HepG2 (cell line): ENCODE measurements at regions not wholly inside any gene's neighbourhood (a gene's known extent, or its start where the extent isn't known, plus 50 kb on each side); places are given as distances from the start of the nearest gene placed in this dataset.

Experiments
- ATAC-seq: fragments of 200-7000 bp; cut with Tn5 transposase; 3 replicates; pipeline ENCODE4 v1.9.1; 2020; ENCODE audit warnings: mild to moderate bottlenecking, moderate library complexity
- BruUV-seq: library from RNA; stranded (reverse); fragments of 400-500 nt; replicated peaks from 2 replicates; lab custom pipeline; 2021; lab: Mats Ljungman, UMichigan
- CTCF ChIA-PET: fragments of 300-600 bp; formaldehyde crosslinking; extraction: SDS; loops from one replicate; lab custom pipeline; 2021; ENCODE audit warnings: low total read pairs, inconsistent platforms, low intra/inter-chr PET ratio; lab: Yijun Ruan, JAX
- POLR2A ChIA-PET: fragments of 350-600 bp; sonication (Branson Sonifier 250); formaldehyde crosslinking; loops from one replicate; lab custom pipeline; 2020; ENCODE audit warnings: antibody characterized with exemption, inconsistent platforms; lab: Yijun Ruan, JAX
- DNase-seq: peaks from one replicate; pipeline ENCODE4 v3.0.0-alpha.2; 2015; ENCODE audit warnings: low spot score
- FAIRE-seq: peaks from 3 replicates; lab custom pipeline; 2011; peaks lifted over from hg19 to GRCh38; lab: Jason Lieb, UNC
- H2AFZ ChIP-seq: one replicate; pipeline ENCODE4 v1.6.1; 2011; ENCODE audit warnings: low read length, inconsistent platforms
- H3K27ac ChIP-seq: fragments of 300-600 bp; 3 replicates; pipeline ENCODE4 v1.8.0; 2011; ENCODE audit warnings: mixed run types, mild to moderate bottlenecking, mixed read lengths, low read length, inconsistent platforms; ENCODE audit not compliant: insufficient read depth; ENCODE audit errors: extremely low read length
- H3K27me3 ChIP-seq, 2 experiments: fragments of 200-600 bp in 1 of 2; 2 replicates in 1 of 2; 3 replicates in 1 of 2; pipeline versions ENCODE4 v1.6.0 to v1.8.0; 2011; ENCODE audit warnings: low read length in 2 of 2, mild to moderate bottlenecking in 2 of 2, moderate library complexity in 2 of 2, inconsistent platforms in 1 of 2; ENCODE audit not compliant: insufficient read depth in 2 of 2, control insufficient read depth in 1 of 2
- H3K36me3 ChIP-seq, 2 experiments: fragments of 200-600 bp in 1 of 2; replicated peaks in 1 of 2; 2 replicates in 1 of 2; 3 replicates in 1 of 2; pipeline versions ENCODE4 v1.5.1 to v1.8.0; 2011; ENCODE audit warnings: low read length in 2 of 2, inconsistent platforms in 1 of 2; ENCODE audit not compliant: insufficient read depth in 2 of 2, control insufficient read depth in 1 of 2
- H3K4me1 ChIP-seq: 2 replicates; pipeline ENCODE4 v1.5.1; 2012; ENCODE audit warnings: low read length, inconsistent platforms; ENCODE audit not compliant: insufficient read depth
- H3K4me2 ChIP-seq: 2 replicates; pipeline ENCODE4 v1.6.0; 2011; ENCODE audit warnings: low read depth, low read length, inconsistent platforms
- H3K4me3 ChIP-seq, 3 experiments: fragments of 200-600 bp in 1 of 3; sonication (generic), shearing (Covaris generic) in 1 of 3; replicated peaks in 1 of 3; 2 replicates each; pipeline ENCODE4 v1.5.1; 2011 to 2016; ENCODE audit warnings: low read length in 3 of 3, inconsistent platforms in 2 of 3, low read depth in 2 of 3, mild to moderate bottlenecking in 2 of 3, control low read depth in 1 of 3, mixed read lengths in 1 of 3; ENCODE audit not compliant: insufficient read depth in 1 of 3
- H3K79me2 ChIP-seq: one replicate; pipeline ENCODE4 v1.6.1; 2011; ENCODE audit warnings: low read length, inconsistent platforms; ENCODE audit not compliant: insufficient read depth
- H3K9ac ChIP-seq: 2 replicates; pipeline ENCODE4 v1.6.0; 2011; ENCODE audit warnings: mild to moderate bottlenecking, low read depth, low read length, inconsistent platforms; ENCODE audit not compliant: insufficient read depth
- H3K9me3 ChIP-seq: 2 replicates; pipeline ENCODE4 v1.5.1; 2012; ENCODE audit warnings: mild to moderate bottlenecking, low read length
- H4K20me1 ChIP-seq: 2 replicates; pipeline ENCODE4 v1.6.0; 2011; ENCODE audit warnings: inconsistent platforms, mild to moderate bottlenecking, low read length, moderate library complexity; ENCODE audit not compliant: insufficient read depth
- AHR ChIP-seq: IDR thresholded peaks from 2 replicates; pipeline ENCODE4 v1.6.1; 2018; ENCODE audit warnings: missing genetic modification reagents, missing compliant biosample characterization
- E2F5 ChIP-seq: sonication (generic); formaldehyde crosslinking; conservative IDR thresholded peaks from 2 replicates; pipeline ENCODE4 v1.4.0; 2020; ENCODE audit warnings: missing genetic modification reagents
- ERF ChIP-seq: IDR thresholded peaks from 2 replicates; pipeline ENCODE4 v1.6.1; 2018; ENCODE audit warnings: missing biosample characterization, missing genetic modification reagents
- FOSL1 ChIP-seq: sonication (generic); formaldehyde crosslinking; IDR thresholded peaks from 2 replicates; pipeline ENCODE4 v1.9.0; 2021; ENCODE audit warnings: missing genetic modification reagents, borderline replicate concordance
- KMT2B ChIP-seq: IDR thresholded peaks from 2 replicates; pipeline ENCODE4 v1.6.1; 2016; ENCODE audit warnings: missing genetic modification reagents, missing compliant biosample characterization
- MED13 ChIP-seq: sonication (generic); formaldehyde crosslinking; IDR thresholded peaks from 2 replicates; pipeline ENCODE4 v1.5.0; 2020; ENCODE audit warnings: missing genetic modification reagents
- NRL ChIP-seq: sonication (generic); formaldehyde crosslinking; IDR thresholded peaks from 2 replicates; pipeline ENCODE4 v1.5.0; 2020; ENCODE audit warnings: missing genetic modification reagents, mild to moderate bottlenecking, moderate library complexity, borderline replicate concordance
- SALL1 ChIP-seq: sonication (generic); formaldehyde crosslinking; IDR thresholded peaks from 2 replicates; pipeline ENCODE4 v1.8.0; 2022; ENCODE audit warnings: mild to moderate bottlenecking, missing genetic modification reagents
- TRIM24 ChIP-seq: sonication (generic); formaldehyde crosslinking; IDR thresholded peaks from 2 replicates; pipeline ENCODE4 v1.8.0; 2022; ENCODE audit warnings: mild to moderate bottlenecking, missing genetic modification reagents
- ZC3H4 ChIP-seq: sonication (generic); formaldehyde crosslinking; IDR thresholded peaks from 2 replicates; pipeline ENCODE4 v1.4.0; 2020; ENCODE audit warnings: missing genetic modification reagents, borderline replicate concordance
- ZNF253 ChIP-seq: sonication (generic); formaldehyde crosslinking; IDR thresholded peaks from 2 replicates; pipeline ENCODE4 v1.8.0; 2022; ENCODE audit warnings: mild to moderate bottlenecking, missing genetic modification reagents, borderline replicate concordance
- ZNF317 ChIP-seq: sonication (generic); formaldehyde crosslinking; IDR thresholded peaks from 2 replicates; pipeline ENCODE4 v1.5.0; 2020; ENCODE audit warnings: mild to moderate bottlenecking, missing genetic modification reagents
- ZNF326 ChIP-seq: sonication (generic); formaldehyde crosslinking; IDR thresholded peaks from 2 replicates; pipeline ENCODE4 v1.4.0; 2020; ENCODE audit warnings: missing genetic modification reagents, borderline replicate concordance
- ZNF546 ChIP-seq: sonication (generic); formaldehyde crosslinking; conservative IDR thresholded peaks from 2 replicates; pipeline ENCODE4 v1.8.1; 2023; ENCODE audit warnings: mild to moderate bottlenecking, missing genetic modification reagents
- ZNF558 ChIP-seq: sonication (generic); formaldehyde crosslinking; IDR thresholded peaks from 2 replicates; pipeline ENCODE4 v1.9.0; 2022; ENCODE audit warnings: mild to moderate bottlenecking, missing genetic modification reagents, borderline replicate concordance
- ZNF776 ChIP-seq: sonication (generic); formaldehyde crosslinking; IDR thresholded peaks from 2 replicates; pipeline ENCODE4 v1.4.0; 2020; ENCODE audit warnings: mild to moderate bottlenecking, missing genetic modification reagents
- ZSCAN30 ChIP-seq: sonication (generic); formaldehyde crosslinking; IDR thresholded peaks from 2 replicates; pipeline ENCODE4 v1.5.0; 2020; ENCODE audit warnings: mild to moderate bottlenecking, missing genetic modification reagents
- ZXDC ChIP-seq: sonication (generic); formaldehyde crosslinking; IDR thresholded peaks from 2 replicates; pipeline ENCODE4 v1.5.0; 2020; ENCODE audit warnings: mild to moderate bottlenecking, missing genetic modification reagents
- ZZZ3 ChIP-seq: sonication (generic); formaldehyde crosslinking; IDR thresholded peaks from 2 replicates; pipeline ENCODE4 v1.4.0; 2020; ENCODE audit warnings: missing genetic modification reagents, mild to moderate bottlenecking, borderline replicate concordance
- WGBS: methylation state at CpG from one replicate; pipeline ENCODE4 v1.1.6; 2017; ENCODE audit warnings: low lambda C conversion rate; 5-methylcytosine and 5-hydroxymethylcytosine counted together
- in situ Hi-C: cut with HindIII; loops from 2 replicates; pipeline ENCODE4 v1.10.0; 2017; ENCODE audit warnings: low pct_unique_long_range_greater_than_20kb; ENCODE audit not compliant: extremely low pct_ligation_motif_present
- intact Hi-C: fragments of 100-400 bp; cut with micrococcal nuclease; formaldehyde crosslinking; loops from one replicate; pipeline ENCODE4 v1.10.0; 2022; ENCODE audit not compliant: unreplicated experiment

- Histone ChIP-seq H3K9me3 (no peaks in the 10 kb centered on the region), H3K36me3 (no peaks in the 10 kb centered on the region), H2AFZ (no peak overlapping the region), H3K27me3 (no peaks in the 10 kb centered on the region), H3K4me2 (no peak overlapping the region), H3K27ac (no peak overlapping the region), H3K9ac (no peak overlapping the region), H3K4me1 (no peaks in the 10 kb centered on the region), H4K20me1 (no peaks in the 10 kb centered on the region), H3K79me2 (no peaks in the 10 kb centered on the region), H3K4me3 (no peak overlapping the region)
- FAIRE-seq (no peak), ATAC-seq (no peak), DNase-seq (no peak)
- TF ChIP-seq ERF (CRISPR knock-in tag) (no peak), ZNF317 (CRISPR knock-in tag) (no peak), KMT2B (CRISPR knock-in tag) (no peak), AHR (CRISPR knock-in tag) (no peak), E2F5 (no peak), ZZZ3 (CRISPR knock-in tag) (no peak), MED13 (no peak), ZNF558 (CRISPR knock-in tag) (no peak)
- BruUV-seq: no TSS peak
- 71% methylated on average over 3 of the region's 3 CpGs for WGBS
- in situ Hi-C loops (no loop called here), intact Hi-C loops (no loop called here)
- POLR2A ChIA-PET: no interaction called here
- CTCF ChIA-PET: no interaction called here
Observed at GRCh38 chr1:219367496-219367895, 193.8 kb downstream of the LYPLAL1 start.

- Histone ChIP-seq H3K9me3 (no peaks in the 10 kb centered on the region), H3K27me3 (no peaks in the 10 kb centered on the region), H2AFZ (no peak overlapping the region), H3K4me3 (no peak overlapping the region), H3K4me2 (no peak overlapping the region), H3K27ac (no peak overlapping the region), H3K79me2 (no peaks in the 10 kb centered on the region), H4K20me1 (no peaks in the 10 kb centered on the region), H3K9ac (no peak overlapping the region), H3K4me1 (no peaks in the 10 kb centered on the region), H3K36me3 (no peaks in the 10 kb centered on the region)
- no TSS peak for BruUV-seq
- CTCF ChIA-PET: no interaction called here
- in situ Hi-C loops (no loop called here), intact Hi-C loops (no loop called here)
- WGBS: 100% methylated on average over 1 of the region's 1 CpG
- POLR2A ChIA-PET: no interaction called here
- no peak for ATAC-seq
- no peak for FAIRE-seq
- no peak for DNase-seq
- TF ChIP-seq ZXDC (no peak), ZNF253 (no peak), ZNF546 (CRISPR knock-in tag) (no peak), SALL1 (CRISPR knock-in tag) (no peak), NRL (CRISPR knock-in tag) (no peak), FOSL1 (CRISPR knock-in tag) (no peak), ZNF776 (CRISPR knock-in tag) (no peak), ZC3H4 (CRISPR knock-in tag) (no peak), ZSCAN30 (no peak), ZNF326 (CRISPR knock-in tag) (no peak), TRIM24 (CRISPR knock-in tag) (no peak)
Observed at GRCh38 chr1:219365451-219365850, 191.8 kb downstream of the LYPLAL1 start.
